Stromal cell of bone marrow (primary cell): ENCODE measurements at regions not wholly inside any gene's neighbourhood (a gene's known extent, or its start where the extent isn't known, plus 50 kb on each side); places are given as distances from the start of the nearest gene placed in this dataset.
"Not testable (repeated sequence)": the region's sequence is repeated elsewhere in the genome, so short reads cannot be mapped to it uniquely, and the experiment has no call there.

Source experiments
- DNase-seq: peaks from one replicate; pipeline ENCODE4 v3.0.0-alpha.2; 2012; ENCODE audit warnings: low read depth

DNA sequence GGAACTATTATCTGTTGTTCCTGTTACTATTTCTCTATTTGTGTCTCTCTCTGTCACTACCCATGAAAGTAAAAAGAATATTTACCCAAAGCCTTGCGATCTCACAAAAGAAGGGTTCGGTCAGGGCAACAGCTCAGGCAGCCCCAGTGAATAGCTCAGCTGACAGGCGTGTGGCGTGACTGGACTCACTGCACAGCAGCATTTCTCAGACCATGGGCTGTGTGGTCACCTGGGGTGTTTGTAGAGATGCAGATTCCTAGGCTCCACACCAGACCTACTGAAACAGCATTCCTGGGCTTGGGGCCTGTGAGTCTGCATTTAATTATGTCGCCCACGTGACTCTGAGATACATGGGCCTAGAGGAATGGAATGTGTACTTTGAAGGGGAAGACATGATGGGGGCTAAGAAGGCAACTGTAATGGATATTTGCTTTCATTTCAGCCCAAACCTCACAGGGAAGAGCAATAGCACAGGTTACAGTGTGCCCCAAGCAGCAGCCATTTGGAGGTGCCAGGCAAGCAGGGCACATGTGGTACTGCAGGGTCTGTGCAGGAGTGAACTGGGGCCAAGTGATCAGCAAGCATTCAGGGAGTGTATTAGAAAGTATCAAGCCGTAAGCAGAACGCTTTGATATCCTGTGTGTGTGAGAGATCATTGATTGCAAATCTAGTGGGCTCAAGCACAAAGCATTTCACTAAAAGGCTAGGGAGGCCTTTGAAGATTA is 90.4 kb upstream of the RBMS1 start:
- no peak for DNase-seq

GRCh38 chr2:160584972-160585494 is 91.4 kb upstream of the RBMS1 start:
- peak; percentile 41 for DNase-seq

GRCh38 chr2:160590664-160591063 is 97.1 kb upstream of the RBMS1 start:
- no peak for DNase-seq

GRCh38 chr2:160592401-160592800 is 98.8 kb upstream of the RBMS1 start:
- DNase-seq, result no peak

DNA sequence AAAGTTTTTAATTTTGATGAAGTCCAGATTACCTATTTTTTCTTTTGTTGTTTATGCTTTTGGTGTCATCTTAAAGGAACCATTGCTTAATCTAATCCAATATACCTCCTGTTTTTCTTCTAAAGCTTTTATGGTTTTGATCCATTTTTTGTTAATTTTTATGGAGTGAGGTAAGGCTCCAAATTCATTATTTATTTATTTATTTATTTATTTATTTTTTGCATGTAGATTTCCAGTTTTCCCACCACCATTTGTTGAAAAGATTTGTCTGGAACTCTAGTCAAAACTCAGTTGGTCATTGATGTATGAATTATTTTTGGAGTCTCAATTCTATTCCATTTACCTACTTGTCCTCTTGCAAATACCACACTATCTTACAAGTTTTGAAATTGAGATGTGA is 99.4 kb upstream of the RBMS1 start:
- no peak for DNase-seq

DNA sequence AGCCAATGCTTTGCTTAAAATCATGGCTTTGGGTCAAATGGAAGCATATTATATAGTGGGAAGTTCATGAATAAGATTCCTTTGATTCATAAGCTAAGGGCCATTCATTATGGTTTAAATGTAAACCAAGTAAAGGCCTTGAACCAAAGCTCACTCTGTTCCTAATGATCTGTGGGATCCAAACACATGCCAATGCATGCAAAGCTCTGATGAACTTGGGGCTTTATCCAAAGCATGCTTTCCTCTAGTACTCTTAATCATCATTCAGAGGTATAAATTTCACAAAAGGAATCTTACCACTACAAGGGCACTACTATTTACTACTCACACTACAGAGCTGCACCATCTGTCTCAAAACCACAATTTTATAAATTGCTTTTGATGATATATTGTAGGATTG is 102.8 kb upstream of the RBMS1 start:
- DNase-seq, result no peak

GRCh38 chr2:160600437-160600836 is 106.8 kb upstream of the RBMS1 start:
- not testable (repeated sequence) for DNase-seq

- no peak for DNase-seq
Measured at GRCh38 chr2:160602073-160602472, 108.5 kb upstream of the RBMS1 start.

- DNase-seq, result no peak
Measured at GRCh38 chr2:160603771-160604510, 110.3 kb upstream of the RBMS1 start.

- no peak for DNase-seq
Measured at GRCh38 chr2:160606341-160606740, 112.7 kb upstream of the RBMS1 start.

DNA sequence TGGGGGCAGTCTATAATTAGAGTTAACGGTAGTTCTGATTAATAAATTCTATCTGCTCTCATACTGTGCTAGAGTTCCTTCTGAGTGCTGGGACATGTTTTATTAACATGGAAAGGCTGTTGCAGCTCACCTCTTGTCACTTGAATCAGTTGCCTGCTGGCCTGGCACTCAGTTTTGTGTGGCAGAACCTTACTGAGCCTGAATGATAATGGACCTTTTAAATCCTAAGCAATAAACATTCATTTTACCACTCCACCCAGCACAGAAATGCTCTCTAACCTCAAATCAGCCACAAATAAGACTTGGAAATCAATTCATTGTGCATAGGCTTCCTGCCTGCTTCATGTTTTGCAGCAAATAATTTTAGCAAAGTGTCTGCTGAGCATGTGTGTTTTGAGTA is 115.0 kb upstream of the RBMS1 start:
- DNase-seq, result no peak

DNA sequence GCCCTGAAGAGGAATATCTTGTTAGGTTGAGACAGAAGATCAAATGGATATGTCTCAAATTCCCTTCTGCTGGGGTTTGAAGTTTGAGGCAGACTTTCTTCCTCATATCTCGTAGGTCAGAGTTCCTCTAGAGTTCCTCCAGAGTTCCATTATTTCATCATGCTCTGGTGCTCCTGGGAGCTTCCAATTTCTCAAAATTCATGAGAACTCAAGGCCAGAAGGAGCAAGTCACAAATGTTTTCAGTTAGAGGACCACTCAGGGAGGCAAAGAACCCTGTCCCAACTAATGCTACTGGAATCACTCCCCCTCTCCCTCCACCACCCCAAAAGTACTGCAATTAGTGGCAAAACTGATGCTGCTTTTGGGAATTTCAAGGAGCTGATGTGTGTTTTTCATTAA is 115.7 kb upstream of the RBMS1 start:
- no peak for DNase-seq

DNA sequence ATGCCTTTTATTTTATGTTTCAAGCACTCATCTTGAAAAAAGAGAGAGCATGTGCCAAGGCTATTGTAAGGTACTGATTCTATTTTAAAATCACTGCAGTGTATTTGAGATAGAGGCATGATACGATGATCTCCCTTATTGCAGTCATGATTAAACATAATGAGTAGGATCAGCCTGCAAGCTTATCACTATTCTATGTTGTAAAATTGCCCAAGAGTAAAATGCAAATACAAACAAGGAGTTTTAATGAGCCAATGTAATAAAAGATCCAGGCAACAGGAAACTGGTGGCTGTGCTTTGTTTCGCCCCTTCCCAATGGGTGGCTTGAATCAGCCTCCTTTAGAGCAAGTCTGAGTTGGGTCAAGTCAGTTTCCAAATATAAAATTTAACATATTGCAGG is 116.4 kb upstream of the RBMS1 start:
- DNase-seq, result no peak

GRCh38 chr2:160612266-160612856 is 118.8 kb upstream of the RBMS1 start:
- peak; percentile 74 for DNase-seq

DNA sequence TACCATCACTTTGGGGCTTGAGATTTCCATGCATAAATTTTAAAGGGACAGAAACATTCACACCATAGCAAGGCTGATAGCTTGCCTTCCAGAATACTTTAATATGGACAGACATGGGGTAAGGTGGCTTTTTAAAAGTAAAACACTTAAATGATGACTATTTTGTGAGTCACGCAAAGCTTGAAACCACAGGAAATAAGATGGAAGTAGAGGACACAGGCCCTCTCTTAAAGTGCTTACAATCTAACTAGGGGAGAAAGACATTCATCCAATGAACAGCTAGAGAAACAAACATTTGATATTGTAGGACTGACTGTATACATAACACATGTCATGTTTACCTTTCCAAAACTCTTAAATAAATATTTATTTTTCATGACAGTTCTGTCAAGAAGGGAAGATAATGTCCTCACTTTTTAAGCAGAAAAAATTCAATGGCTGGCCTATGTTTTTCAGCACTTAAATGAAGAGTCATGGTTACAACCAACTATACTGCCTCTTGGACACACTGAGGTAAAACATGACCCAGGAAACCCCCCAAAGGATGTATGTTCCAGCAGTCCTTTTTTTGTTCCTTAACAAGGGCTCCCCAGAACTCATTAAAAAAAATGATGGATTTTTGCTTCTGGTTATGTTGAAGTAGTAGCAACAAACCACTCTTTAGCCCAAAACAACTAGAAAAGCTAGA is 120.0 kb upstream of the RBMS1 start:
- peak; percentile 67 for DNase-seq

DNA sequence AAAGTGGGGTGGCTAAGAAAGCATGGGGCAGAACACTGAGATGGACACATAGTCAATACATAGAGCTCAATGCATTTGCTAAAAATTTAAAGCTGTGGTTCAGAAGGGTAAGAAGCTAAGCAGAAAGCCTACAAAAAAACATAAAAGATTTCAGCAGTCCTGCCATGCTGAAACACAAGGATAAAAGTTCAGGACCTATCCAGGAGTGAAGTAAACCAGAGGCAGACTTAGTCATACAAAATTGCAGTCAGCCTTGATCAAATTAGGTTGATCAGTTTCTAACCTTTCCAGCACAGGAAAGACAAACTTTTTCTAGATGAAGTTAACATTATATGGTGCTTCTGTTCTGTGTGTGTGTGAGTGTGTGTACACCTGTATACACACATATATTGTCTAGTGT is 120.8 kb upstream of the RBMS1 start:
- DNase-seq, result no peak

DNA sequence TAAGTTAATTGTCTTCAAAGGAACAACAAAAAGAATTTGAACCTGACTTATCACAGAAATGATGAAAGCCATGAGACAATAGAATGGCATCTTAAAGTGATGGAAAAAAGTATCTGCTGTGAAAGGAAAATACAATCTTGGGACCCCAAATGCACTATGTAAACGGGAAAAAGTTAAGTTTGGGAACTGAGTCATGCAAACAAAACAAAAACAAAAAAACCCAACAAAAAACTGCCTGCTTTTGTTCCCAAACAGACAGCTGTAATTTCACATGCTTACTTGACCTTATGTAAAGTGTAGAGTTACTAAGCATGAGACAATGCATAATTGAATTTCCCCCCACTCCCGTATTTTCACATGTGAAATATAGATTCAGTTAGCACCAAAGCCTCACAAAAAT is 122.1 kb upstream of the RBMS1 start:
- DNase-seq, result no peak

DNA sequence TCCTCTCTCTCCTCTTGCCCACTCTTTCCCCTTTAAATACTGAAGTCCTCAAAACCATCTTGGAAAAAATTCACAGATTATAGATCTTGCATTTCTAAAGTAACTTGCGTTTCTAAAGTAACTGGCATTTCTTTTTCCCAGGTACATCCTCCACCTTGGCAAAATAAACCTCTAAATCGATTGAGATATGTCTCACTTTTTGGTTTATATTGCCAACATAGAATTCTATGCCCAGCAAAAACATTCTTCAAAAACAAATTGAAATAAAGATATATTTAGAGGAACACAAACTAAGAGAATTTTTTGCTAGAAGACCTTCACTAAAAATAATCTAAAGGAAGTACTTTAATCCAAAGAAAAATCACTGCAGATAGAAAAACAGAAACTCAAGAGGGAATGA is 122.5 kb upstream of the RBMS1 start:
- DNase-seq, result no peak

GRCh38 chr2:160621748-160622147 is 128.1 kb upstream of the RBMS1 start:
- no peak for DNase-seq

DNA sequence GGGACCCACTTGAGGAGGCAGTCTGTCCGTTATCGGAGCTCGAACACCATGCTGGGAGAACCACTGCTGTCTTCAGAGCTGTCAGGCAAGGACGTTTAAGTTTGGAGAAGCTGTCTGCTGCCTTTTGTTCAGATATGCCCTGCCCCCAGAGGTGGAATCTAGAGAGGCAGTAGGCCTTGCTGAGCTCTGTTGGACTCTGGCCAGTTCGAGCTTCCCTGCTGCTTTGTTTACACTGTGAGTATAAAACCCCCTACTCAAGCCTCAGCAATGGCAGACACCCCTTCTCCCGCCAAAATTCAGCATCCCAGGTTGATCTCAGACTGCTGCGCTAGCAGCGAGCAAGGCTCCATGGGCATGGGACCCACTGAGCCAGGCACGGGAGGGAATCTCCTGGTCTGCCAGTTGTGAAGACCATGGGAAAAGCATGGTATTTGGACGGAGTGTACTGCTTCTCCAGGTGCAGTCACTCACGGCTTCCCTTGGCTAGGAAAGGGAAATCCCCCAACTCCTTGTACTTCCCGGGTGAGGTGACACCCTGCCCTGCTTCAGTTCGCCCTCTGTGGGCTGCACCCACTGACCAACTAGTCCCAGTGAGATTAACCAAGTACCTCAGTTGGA is 134.5 kb upstream of the RBMS1 start:
- not testable (repeated sequence) for DNase-seq

- no peak for DNase-seq
Measured at GRCh38 chr2:160628811-160629210, 135.2 kb upstream of the RBMS1 start.
